CD4-positive, alpha-beta T cell treated with Interferon alpha-2 for 1 hour (primary cell): ENCODE measurements at regions not wholly inside any gene's neighbourhood (a gene's known extent, or its start where the extent isn't known, plus 50 kb on each side); places are given as distances from the start of the nearest gene placed in this dataset.

Experiments
- DNase-seq, 2 donors: peaks; one replicate each; pipeline ENCODE4 v3.0.0-alpha.2; 2020 to 2022

DNA sequence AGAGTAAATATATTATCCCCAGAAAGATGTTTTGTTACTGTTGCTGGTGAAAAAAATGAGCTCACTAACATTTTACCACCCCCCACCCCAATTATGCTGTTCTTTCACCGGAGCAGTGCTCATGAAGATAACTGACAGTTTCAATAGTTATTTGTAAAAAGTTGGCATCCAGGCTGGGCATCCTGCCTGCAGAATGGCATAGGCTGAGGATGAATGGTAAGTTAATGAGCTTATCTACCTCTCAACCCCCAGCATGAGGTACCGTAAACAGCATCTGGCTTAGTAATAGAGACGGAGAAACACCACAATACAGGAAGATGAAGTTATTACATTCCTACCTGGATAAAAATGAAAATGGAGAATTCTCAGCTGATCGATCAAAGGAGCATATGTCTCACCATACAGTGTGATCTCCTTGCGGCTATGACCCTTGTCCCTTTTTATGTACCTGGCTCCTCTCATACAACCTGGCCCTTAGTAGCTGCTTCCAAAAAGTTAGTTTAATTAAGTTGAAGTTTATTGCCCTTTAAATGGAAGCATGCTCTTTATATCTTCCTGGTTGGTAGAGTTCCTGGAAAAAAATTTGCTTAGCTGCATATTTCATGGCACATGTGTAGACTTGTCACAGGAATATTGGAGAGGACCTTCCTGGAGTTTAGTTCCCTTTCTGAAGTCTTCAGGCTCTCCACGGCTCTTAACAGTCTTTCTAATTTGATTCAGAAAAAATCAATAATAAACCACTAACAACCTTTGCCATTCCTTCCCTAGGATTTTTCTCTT, 61.2 kb upstream of the MPHOSPH6 start:
- no peak for DNase-seq

DNA sequence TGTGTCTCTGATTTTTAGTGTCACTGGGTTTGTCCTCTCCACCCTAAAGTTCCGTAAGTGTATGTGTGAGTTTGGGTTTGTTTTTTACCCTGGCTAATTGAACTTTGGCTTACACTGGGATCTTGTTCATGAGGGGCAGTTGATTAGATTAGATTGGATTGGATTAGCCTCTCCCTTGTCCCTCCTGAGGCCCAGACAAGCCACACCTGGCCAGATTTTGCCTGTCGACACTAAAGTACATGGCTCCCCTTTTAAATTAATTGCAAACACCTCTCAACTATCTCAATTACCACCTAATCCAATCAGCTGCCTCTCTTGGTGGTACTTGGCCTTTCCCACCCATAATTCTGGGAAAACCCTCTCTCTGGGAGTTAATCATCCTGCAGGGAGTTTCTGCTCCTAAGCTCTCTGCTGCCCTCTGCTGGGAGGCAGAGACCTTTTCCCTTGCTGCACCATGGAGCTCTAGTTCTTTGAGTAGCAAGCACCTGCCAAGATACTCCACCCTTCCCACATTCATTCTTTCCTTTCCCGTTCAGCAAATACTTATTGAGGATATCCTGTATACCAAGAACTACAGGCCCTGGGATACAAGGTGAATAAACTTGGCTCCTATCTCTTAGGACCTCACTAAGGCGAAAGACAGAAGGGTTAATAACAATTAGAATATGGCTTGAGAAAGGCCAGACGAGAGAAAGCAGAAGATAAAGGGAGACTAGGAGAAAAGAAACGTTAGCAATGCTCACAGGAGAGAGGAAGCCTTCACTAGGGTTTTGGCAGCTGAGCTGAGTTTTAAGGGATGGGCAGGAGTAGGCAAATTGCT, 60.0 kb upstream of the MPHOSPH6 start:
- DNase-seq = peak; percentile 40 to 53

GRCh38 chr16:82226327-82226726, 56.3 kb upstream of the MPHOSPH6 start:
- DNase-seq = no peak

DNA sequence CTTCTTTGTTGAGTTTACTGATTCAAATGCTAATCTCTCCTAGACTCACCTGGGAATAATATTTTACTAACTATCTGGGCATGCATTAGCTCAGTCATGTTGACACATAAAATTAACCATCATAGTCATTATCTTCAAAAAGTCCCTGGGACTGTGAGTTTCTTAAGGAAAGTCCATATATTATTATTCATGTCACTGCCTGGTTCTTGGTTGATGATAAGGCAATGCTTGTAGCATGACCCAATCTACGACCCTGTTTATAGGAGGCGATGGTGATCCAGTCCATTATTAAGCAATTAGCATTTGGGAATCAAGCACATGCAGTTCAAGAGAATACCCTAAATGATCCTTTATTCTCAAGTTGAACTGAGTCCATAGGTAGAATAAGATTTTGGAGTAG, 54.8 kb upstream of the MPHOSPH6 start:
- DNase-seq = no peak

DNA sequence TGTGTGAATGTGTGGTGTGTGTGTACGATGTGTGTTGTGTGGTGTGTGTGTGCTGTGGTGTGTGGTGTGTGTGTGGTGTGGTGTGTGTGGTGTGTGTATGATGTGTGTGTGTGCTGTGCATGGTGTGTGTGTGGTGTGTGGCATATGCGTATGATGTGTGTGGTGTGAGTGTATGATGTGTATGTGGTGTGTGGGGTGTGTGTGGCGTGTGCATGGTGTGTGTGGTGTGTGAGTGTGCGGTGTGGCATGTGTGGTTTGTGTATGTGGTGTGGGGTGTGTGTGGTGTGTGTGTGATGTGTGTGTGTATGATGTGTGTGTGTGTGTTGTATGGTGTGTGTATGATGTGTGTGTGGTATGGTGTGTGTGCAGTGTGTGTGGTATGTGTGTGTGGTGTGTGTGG, 50.5 kb upstream of the MPHOSPH6 start:
- no peak for DNase-seq
